ENCODE measurements at regions not wholly inside any gene's neighbourhood (a gene's known extent, or its start where the extent isn't known, plus 50 kb on each side); places are given as distances from the start of the nearest gene placed in this dataset.
"Not testable (repeated sequence)": the region's sequence is repeated elsewhere in the genome, so short reads cannot be mapped to it uniquely, and the experiment has no call there.

DNA sequence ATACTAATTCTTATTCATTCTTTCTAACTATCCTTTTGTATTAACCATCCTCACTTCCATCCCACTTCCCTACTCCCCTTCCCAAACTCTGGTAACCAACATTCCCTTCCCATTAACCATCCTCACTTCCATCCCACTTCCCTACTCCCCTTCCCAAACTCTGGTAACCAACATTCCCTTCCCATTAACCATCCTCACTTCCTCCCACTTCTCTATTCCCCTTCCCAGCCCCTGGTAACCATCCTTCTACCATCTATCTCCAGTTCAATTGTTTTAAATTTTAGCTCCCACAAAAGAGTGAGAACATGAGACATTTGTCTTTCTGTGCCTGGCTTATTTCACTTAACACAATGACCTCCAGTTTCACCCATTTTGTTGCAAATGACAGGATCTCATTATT, 160.6 kb upstream of the NAMPT start:
- H3K27ac ChIP-seq (ENCODE audit: low read depth, low read length); H3K4me1 ChIP-seq (ENCODE audit: control insufficient read depth, insufficient read depth, low read length); H3K9ac ChIP-seq (ENCODE audit: low read depth, low read length); H3K36me3 ChIP-seq (ENCODE audit: control insufficient read depth, insufficient read depth, low read length); H3K4me3 ChIP-seq (ENCODE audit: low read depth, low read length); H3K27me3 ChIP-seq (ENCODE audit: control insufficient read depth, insufficient read depth, low read length): not testable (repeated sequence)
- peaks cover 13% of the 10 kb centered on the region for H3K9me3 ChIP-seq (ENCODE audit: control insufficient read depth, insufficient read depth, low read length)

- no peak overlapping the region for H3K9ac ChIP-seq (ENCODE audit: low read depth, low read length)
- H3K9me3 ChIP-seq (ENCODE audit: control insufficient read depth, insufficient read depth, low read length): peaks cover 8% of the 10 kb centered on the region; the same call in 1 of the 2 replicates
- no peaks in the 10 kb centered on the region for H3K27me3 ChIP-seq (ENCODE audit: control insufficient read depth, insufficient read depth, low read length)
- no peak overlapping the region for H3K4me3 ChIP-seq (ENCODE audit: low read depth, low read length)
- H3K27ac ChIP-seq (ENCODE audit: low read depth, low read length): no peak overlapping the region
- no peaks in the 10 kb centered on the region for H3K4me1 ChIP-seq (ENCODE audit: control insufficient read depth, insufficient read depth, low read length)
- H3K36me3 ChIP-seq (ENCODE audit: control insufficient read depth, insufficient read depth, low read length): no peaks in the 10 kb centered on the region
These were observed 159.4 kb upstream of the NAMPT start for GRCh38 chr7:106444068-106444655.

GRCh38 chr7:106443156-106443555, 158.4 kb upstream of the NAMPT start:
- Histone ChIP-seq H3K36me3 (ENCODE audit: control insufficient read depth, insufficient read depth, low read length) (no peaks in the 10 kb centered on the region), H3K27me3 (ENCODE audit: control insufficient read depth, insufficient read depth, low read length) (no peaks in the 10 kb centered on the region), H3K4me1 (ENCODE audit: control insufficient read depth, insufficient read depth, low read length) (no peaks in the 10 kb centered on the region), H3K4me3 (ENCODE audit: low read depth, low read length) (no peak overlapping the region), H3K9ac (ENCODE audit: low read depth, low read length) (no peak overlapping the region), H3K9me3 (ENCODE audit: control insufficient read depth, insufficient read depth, low read length) (peaks cover 8% of the 10 kb centered on the region; the same call in 1 of the 2 replicates), H3K27ac (ENCODE audit: low read depth, low read length) (no peak overlapping the region)

DNA sequence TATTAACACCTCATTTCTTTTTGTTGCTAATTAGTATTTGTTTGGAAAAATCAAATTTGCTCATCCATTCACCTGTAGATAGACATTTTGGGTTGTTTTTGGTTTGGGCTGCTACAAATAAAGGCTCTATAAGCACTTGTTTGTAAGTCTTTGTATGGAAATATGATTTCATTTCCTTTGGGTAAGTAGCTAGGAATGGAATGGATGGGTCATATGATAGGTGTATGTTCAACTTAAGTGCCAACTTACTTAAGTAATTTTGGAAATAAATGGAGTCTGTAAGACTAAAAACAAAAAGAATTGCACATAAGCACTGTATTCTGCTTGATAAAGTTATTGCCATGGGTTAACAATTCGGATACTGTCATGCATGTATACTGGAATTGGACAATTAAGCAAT, 157.7 kb upstream of the NAMPT start:
- Histone ChIP-seq H3K9me3 (ENCODE audit: control insufficient read depth, insufficient read depth, low read length) (peaks cover 8% of the 10 kb centered on the region; the same call in 1 of the 2 replicates), H3K9ac (ENCODE audit: low read depth, low read length) (no peak overlapping the region), H3K27me3 (ENCODE audit: control insufficient read depth, insufficient read depth, low read length) (no peaks in the 10 kb centered on the region), H3K4me3 (ENCODE audit: low read depth, low read length) (no peak overlapping the region), H3K4me1 (ENCODE audit: control insufficient read depth, insufficient read depth, low read length) (no peaks in the 10 kb centered on the region), H3K36me3 (ENCODE audit: control insufficient read depth, insufficient read depth, low read length) (no peaks in the 10 kb centered on the region), H3K27ac (ENCODE audit: low read depth, low read length) (no peak overlapping the region)

DNA sequence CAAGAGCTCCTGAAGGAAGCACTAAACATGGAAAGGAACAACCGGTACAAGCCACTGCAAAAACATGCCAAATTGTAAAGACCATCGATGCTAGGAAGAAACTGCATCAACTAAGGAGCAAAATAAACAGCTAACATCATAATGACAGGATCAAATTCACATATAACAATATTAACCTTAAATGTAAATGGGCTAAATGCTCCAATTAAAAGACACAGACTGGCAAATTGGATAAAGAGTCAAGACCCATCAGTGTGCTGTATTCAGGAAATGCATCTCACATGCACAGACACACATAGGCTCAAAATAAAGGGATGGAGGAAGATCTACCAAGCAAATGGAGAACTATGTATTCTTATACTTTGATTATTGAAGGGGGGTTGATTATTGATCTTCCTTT, 156.6 kb upstream of the NAMPT start:
- H3K27me3 ChIP-seq (ENCODE audit: control insufficient read depth, insufficient read depth, low read length); H3K27ac ChIP-seq (ENCODE audit: low read depth, low read length); H3K4me3 ChIP-seq (ENCODE audit: low read depth, low read length); H3K4me1 ChIP-seq (ENCODE audit: control insufficient read depth, insufficient read depth, low read length); H3K36me3 ChIP-seq (ENCODE audit: control insufficient read depth, insufficient read depth, low read length); H3K9ac ChIP-seq (ENCODE audit: low read depth, low read length); H3K9me3 ChIP-seq (ENCODE audit: control insufficient read depth, insufficient read depth, low read length): not testable (repeated sequence)

DNA sequence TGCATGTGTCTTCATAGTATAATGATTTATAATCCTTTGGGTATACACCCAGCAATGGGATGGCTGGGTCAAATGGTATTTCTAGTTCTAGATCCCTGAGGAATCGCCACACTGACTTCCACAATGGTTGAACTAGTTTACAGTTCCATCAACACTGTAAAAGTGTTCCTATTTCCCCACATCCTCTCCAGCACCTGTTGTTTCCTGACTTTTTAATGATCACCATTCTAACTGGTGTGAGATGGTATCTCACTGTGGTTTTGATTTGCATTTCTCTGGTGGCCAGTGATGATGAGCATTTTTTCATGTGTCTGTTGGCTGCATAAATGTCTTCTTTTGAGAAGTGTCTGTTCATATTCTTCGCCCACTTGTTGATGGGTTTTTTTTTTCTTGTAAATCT, 152.2 kb upstream of the NAMPT start:
- H3K36me3 ChIP-seq (ENCODE audit: control insufficient read depth, insufficient read depth, low read length); H3K9ac ChIP-seq (ENCODE audit: low read depth, low read length); H3K4me1 ChIP-seq (ENCODE audit: control insufficient read depth, insufficient read depth, low read length); H3K27ac ChIP-seq (ENCODE audit: low read depth, low read length); H3K4me3 ChIP-seq (ENCODE audit: low read depth, low read length); H3K9me3 ChIP-seq (ENCODE audit: control insufficient read depth, insufficient read depth, low read length); H3K27me3 ChIP-seq (ENCODE audit: control insufficient read depth, insufficient read depth, low read length): not testable (repeated sequence)

GRCh38 chr7:106433377-106433776, 148.6 kb upstream of the NAMPT start:
- Histone ChIP-seq H3K4me3 (ENCODE audit: low read depth, low read length) (no peak overlapping the region), H3K4me1 (ENCODE audit: control insufficient read depth, insufficient read depth, low read length) (no peaks in the 10 kb centered on the region), H3K27ac (ENCODE audit: low read depth, low read length) (no peak overlapping the region), H3K36me3 (ENCODE audit: control insufficient read depth, insufficient read depth, low read length) (no peaks in the 10 kb centered on the region), H3K9me3 (ENCODE audit: control insufficient read depth, insufficient read depth, low read length) (0 out of 2 replicates have a peak, but pooled peaks cover 2% of the 10 kb centered on the region), H3K9ac (ENCODE audit: low read depth, low read length) (no peak overlapping the region), H3K27me3 (ENCODE audit: control insufficient read depth, insufficient read depth, low read length) (no peaks in the 10 kb centered on the region)

DNA sequence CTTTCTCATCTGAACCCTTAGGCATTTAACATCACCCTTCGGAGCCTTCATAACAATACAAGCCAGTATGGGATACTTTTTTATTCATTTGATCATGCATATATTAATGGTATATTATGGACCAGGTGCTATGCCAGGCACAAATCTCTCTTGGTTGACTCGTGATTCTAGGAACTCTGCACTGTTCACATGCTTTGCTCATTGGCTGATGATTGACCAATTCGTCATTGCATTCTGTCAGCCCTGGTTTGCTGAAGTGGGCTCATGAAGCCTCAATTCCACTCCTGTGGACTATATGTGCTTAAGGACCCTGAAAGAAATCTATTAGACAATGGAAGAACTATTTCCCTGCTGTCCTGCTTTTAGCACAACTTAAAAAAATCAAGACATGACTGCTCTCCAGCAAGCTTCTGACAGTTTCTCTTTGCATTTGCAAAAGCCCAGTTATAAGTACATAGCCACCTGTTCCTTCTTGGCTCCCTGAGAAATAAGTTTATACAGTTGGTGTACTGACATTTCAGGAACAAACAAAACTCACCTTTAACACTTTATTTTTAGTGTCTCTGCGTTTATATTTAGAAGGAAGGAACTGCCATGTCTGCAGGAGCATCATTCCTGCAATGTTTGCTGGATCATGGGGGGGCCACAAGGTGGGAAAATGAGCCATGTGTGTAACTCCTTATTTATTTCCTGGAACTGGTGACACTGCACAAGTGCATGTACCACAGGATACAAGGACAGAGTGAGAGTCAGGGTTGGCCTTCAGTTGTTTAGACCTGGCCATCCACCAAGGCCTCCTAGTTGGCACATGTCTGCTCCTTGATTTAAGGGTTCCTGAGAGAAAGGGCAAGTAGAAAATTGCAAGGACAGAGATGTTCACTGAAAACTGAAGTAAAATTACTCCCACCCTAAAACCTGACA, 146.0 kb upstream of the NAMPT start:
- no peaks in the 10 kb centered on the region for H3K27me3 ChIP-seq (ENCODE audit: control insufficient read depth, insufficient read depth, low read length)
- no peaks in the 10 kb centered on the region for H3K4me1 ChIP-seq (ENCODE audit: control insufficient read depth, insufficient read depth, low read length)
- H3K9me3 ChIP-seq (ENCODE audit: control insufficient read depth, insufficient read depth, low read length): no peaks in the 10 kb centered on the region
- no peak overlapping the region for H3K27ac ChIP-seq (ENCODE audit: low read depth, low read length)
- H3K36me3 ChIP-seq (ENCODE audit: control insufficient read depth, insufficient read depth, low read length): no peaks in the 10 kb centered on the region
- H3K9ac ChIP-seq (ENCODE audit: low read depth, low read length): no peak overlapping the region
- no peak overlapping the region for H3K4me3 ChIP-seq (ENCODE audit: low read depth, low read length)

DNA sequence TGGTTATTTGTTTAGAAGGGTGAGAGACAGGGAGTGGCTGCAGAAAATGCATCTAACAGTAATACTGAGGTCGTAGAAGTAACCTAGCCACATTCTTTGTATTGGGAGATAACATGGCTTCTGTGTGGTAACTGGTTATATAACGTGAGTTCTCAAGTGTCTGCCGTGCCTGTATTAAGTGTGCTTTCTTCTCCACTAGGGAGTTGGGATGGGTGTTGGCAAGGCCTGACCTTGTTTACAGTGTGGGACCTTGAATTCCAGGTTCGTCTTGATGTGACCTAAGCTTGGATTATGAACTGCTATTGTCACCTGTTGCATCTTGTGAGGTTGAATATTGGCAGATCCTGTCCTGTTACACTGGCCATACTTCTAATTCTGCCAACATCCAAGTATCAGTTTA, 145.3 kb upstream of the NAMPT start:
- no peak overlapping the region for H3K9ac ChIP-seq (ENCODE audit: low read depth, low read length)

GRCh38 chr7:106426803-106427202, 142.0 kb upstream of the NAMPT start:
- H3K27ac ChIP-seq (ENCODE audit: low read depth, low read length): no peak overlapping the region
- H3K4me1 ChIP-seq (ENCODE audit: control insufficient read depth, insufficient read depth, low read length): no peaks in the 10 kb centered on the region
- H3K4me3 ChIP-seq (ENCODE audit: low read depth, low read length): no peak overlapping the region
- H3K9ac ChIP-seq (ENCODE audit: low read depth, low read length): no peak overlapping the region
- no peaks in the 10 kb centered on the region for H3K9me3 ChIP-seq (ENCODE audit: control insufficient read depth, insufficient read depth, low read length)
- H3K36me3 ChIP-seq (ENCODE audit: control insufficient read depth, insufficient read depth, low read length): no peaks in the 10 kb centered on the region
- no peaks in the 10 kb centered on the region for H3K27me3 ChIP-seq (ENCODE audit: control insufficient read depth, insufficient read depth, low read length)

More for the DNA sequence above, 145.3 kb upstream of the NAMPT start:
- no peak overlapping the region for H3K27ac ChIP-seq (ENCODE audit: low read depth, low read length)
- H3K27me3 ChIP-seq (ENCODE audit: control insufficient read depth, insufficient read depth, low read length): no peaks in the 10 kb centered on the region
- no peaks in the 10 kb centered on the region for H3K36me3 ChIP-seq (ENCODE audit: control insufficient read depth, insufficient read depth, low read length)
- H3K4me1 ChIP-seq (ENCODE audit: control insufficient read depth, insufficient read depth, low read length): no peaks in the 10 kb centered on the region
- no peak overlapping the region for H3K4me3 ChIP-seq (ENCODE audit: low read depth, low read length)
- no peaks in the 10 kb centered on the region for H3K9me3 ChIP-seq (ENCODE audit: control insufficient read depth, insufficient read depth, low read length)

- Histone ChIP-seq H3K9ac (ENCODE audit: low read depth, low read length) (no peak overlapping the region), H3K4me3 (ENCODE audit: low read depth, low read length) (no peak overlapping the region)
These were observed 140.4 kb upstream of the NAMPT start for GRCh38 chr7:106425017-106425719.

More at GRCh38 chr7:106425017-106425719, 140.4 kb upstream of the NAMPT start:
- Histone ChIP-seq H3K9me3 (ENCODE audit: control insufficient read depth, insufficient read depth, low read length) (no peaks in the 10 kb centered on the region), H3K4me1 (ENCODE audit: control insufficient read depth, insufficient read depth, low read length) (no peaks in the 10 kb centered on the region), H3K27me3 (ENCODE audit: control insufficient read depth, insufficient read depth, low read length) (no peaks in the 10 kb centered on the region), H3K27ac (ENCODE audit: low read depth, low read length) (no peak overlapping the region), H3K36me3 (ENCODE audit: control insufficient read depth, insufficient read depth, low read length) (no peaks in the 10 kb centered on the region)

Measured in HUES48 (cell line).